A673 (cell line): ENCODE measurements at regions not wholly inside any gene's neighbourhood (a gene's known extent, or its start where the extent isn't known, plus 50 kb on each side); places are given as distances from the start of the nearest gene placed in this dataset.

Experiments used
- EZH2 ChIP-seq: fragments of 200-600 bp; sonication (generic); IDR thresholded peaks from 2 replicates; pipeline ENCODE4 v1.6.1; 2017; ENCODE audit warnings: borderline replicate concordance, low read depth, mild to moderate bottlenecking, mixed read lengths, antibody characterized with exemption, low read length; ENCODE audit not compliant: poor library complexity, severe bottlenecking
- TF ChIP-seq, protein P1 (sequence below): fragments of 300-800, 200-600 bp; sonication (generic); conservative IDR thresholded peaks from 2 replicates; pipeline ENCODE4 v1.5.1; 2017; ENCODE audit warnings: low read depth, mild to moderate bottlenecking, antibody characterized with exemption, low read length, moderate library complexity, mixed read lengths

DNA sequence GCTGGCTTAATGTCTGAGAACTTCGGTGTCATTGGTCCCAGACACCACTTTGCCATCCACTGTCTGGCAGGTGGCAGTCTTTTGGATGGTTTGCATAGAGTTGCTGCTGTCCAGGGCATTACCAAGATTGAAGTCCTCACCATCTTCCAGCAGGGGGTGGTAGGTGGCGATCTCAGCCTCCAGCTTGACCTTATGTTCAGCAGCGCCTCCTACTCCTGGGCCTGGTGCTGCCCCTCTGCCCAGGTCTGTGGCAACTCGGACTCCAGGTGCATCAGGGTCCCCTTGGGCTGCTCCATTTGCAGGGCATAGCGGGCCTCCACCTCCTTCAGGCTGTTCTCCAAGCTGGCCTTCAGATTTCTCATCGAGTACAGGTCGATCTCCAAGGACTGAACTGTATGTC lies 573.3 kb upstream of the NCAM2 start:
- TF ChIP-seq, protein P1, sequence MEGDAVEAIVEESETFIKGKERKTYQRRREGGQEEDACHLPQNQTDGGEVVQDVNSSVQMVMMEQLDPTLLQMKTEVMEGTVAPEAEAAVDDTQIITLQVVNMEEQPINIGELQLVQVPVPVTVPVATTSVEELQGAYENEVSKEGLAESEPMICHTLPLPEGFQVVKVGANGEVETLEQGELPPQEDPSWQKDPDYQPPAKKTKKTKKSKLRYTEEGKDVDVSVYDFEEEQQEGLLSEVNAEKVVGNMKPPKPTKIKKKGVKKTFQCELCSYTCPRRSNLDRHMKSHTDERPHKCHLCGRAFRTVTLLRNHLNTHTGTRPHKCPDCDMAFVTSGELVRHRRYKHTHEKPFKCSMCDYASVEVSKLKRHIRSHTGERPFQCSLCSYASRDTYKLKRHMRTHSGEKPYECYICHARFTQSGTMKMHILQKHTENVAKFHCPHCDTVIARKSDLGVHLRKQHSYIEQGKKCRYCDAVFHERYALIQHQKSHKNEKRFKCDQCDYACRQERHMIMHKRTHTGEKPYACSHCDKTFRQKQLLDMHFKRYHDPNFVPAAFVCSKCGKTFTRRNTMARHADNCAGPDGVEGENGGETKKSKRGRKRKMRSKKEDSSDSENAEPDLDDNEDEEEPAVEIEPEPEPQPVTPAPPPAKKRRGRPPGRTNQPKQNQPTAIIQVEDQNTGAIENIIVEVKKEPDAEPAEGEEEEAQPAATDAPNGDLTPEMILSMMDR: no peak
- TF ChIP-seq EZH2: no peak
